ENCODE measurements at regions not wholly inside any gene's neighbourhood (a gene's known extent, or its start where the extent isn't known, plus 50 kb on each side); places are given as distances from the start of the nearest gene placed in this dataset.
A peak's percentile ranks its signal among the peaks of the same experiment; 100 is the strongest.

DNA sequence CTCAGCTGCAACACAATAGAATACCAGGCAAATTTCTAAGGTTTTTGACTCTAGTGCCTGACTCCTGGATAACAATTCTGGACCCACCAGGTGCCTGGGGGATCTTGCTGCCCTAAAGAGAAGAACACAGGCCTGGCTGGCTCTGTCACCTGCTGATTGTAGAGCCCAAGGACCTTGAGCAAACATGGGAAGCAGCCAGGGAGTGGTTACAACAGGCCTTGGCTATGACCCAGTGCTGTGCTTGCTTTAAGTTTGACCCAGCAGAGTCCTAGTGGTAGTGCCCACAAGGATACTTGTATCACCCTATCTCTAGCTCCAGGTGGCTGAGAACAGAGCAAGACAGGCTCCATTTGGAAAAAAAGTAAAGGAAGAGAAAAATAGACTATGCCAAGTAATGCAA, 176.8 kb upstream of the DCAF12L2 start:
- TF ChIP-seq, protein P1, sequence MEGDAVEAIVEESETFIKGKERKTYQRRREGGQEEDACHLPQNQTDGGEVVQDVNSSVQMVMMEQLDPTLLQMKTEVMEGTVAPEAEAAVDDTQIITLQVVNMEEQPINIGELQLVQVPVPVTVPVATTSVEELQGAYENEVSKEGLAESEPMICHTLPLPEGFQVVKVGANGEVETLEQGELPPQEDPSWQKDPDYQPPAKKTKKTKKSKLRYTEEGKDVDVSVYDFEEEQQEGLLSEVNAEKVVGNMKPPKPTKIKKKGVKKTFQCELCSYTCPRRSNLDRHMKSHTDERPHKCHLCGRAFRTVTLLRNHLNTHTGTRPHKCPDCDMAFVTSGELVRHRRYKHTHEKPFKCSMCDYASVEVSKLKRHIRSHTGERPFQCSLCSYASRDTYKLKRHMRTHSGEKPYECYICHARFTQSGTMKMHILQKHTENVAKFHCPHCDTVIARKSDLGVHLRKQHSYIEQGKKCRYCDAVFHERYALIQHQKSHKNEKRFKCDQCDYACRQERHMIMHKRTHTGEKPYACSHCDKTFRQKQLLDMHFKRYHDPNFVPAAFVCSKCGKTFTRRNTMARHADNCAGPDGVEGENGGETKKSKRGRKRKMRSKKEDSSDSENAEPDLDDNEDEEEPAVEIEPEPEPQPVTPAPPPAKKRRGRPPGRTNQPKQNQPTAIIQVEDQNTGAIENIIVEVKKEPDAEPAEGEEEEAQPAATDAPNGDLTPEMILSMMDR (IDR thresholded peaks at IDR 0.05; ENCODE audit: low read depth, low read length, poor library complexity, severe bottlenecking): no peak
- no peaks in the 10 kb centered on the region for H3K79me2 ChIP-seq (ENCODE audit: control insufficient read depth, low read length)
- no peaks in the 10 kb centered on the region for H3K27me3 ChIP-seq (ENCODE audit: control insufficient read depth, low read length)
- H3K36me3 ChIP-seq (ENCODE audit: control insufficient read depth, low read length): no peaks in the 10 kb centered on the region
- no peak overlapping the region for H3K4me3 ChIP-seq (ENCODE audit: low read length)
- no peaks in the 10 kb centered on the region for H3F3A ChIP-seq (ENCODE audit: control insufficient read depth, insufficient read depth)
- no peaks in the 10 kb centered on the region for H3K9me2 ChIP-seq (replicated peaks; ENCODE audit: control insufficient read depth, low read length)
- H4K20me1 ChIP-seq (ENCODE audit: control insufficient read depth, insufficient read depth, low read depth, low read length): no peaks in the 10 kb centered on the region
- H3K4me2 ChIP-seq (ENCODE audit: low read length): no peak overlapping the region
- H3K4me1 ChIP-seq (ENCODE audit: control insufficient read depth, low read length): peaks cover 36% of the 10 kb centered on the region
- no peak overlapping the region for H3K27ac ChIP-seq (ENCODE audit: low read depth, low read length)
- H3K9me3 ChIP-seq (ENCODE audit: control insufficient read depth, insufficient read depth, low read length): no peaks in the 10 kb centered on the region

DNA sequence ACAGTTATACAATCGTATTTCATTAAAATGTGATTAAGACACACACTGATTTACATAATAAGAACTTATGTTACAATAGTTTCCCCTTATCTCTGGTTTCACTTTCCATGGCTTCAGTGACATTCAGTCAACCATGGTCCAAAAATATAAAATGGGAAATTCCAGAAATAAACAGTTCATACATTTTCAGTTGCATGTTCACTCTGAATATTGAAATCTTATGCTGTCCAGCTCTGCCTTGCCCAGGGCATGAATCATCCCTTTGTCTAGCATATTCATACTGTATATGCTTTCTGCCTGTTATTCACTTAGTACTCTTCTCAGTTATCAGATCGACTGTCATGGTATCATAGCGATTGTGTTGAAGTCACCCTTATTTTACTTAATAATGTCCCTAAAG, 173.8 kb upstream of the DCAF12L2 start:
- peak overlapping the region; percentile 54 for H3K4me2 ChIP-seq (ENCODE audit: low read length)

DNA sequence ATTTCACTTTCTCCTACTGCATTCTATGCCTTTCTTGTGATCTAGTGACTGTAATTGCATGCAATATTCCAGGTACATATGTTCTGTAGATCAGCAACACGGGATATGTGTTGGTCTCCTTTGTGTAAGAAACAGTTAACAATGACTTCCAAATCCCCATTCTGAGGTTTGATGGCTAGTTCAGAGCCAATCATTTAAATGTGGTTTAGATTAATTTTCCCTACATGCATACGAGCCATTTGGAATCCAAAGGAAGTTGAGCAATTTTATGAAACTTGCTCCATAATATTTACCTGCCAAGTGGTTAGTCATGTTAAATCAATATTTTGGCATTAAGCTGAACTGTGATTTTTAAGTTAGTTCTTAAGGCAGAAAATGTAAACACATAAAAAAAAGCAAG, 172.8 kb upstream of the DCAF12L2 start:
- H3K9me3 ChIP-seq (ENCODE audit: control insufficient read depth, insufficient read depth, low read length): no peaks in the 10 kb centered on the region
- H3K9me2 ChIP-seq (replicated peaks; ENCODE audit: control insufficient read depth, low read length): no peaks in the 10 kb centered on the region
- H3K27ac ChIP-seq (ENCODE audit: low read depth, low read length): peak overlapping the region; percentile 74
- H3K79me2 ChIP-seq (ENCODE audit: control insufficient read depth, low read length): no peaks in the 10 kb centered on the region
- no peaks in the 10 kb centered on the region for H3K27me3 ChIP-seq (ENCODE audit: control insufficient read depth, low read length)
- H3F3A ChIP-seq (ENCODE audit: control insufficient read depth, insufficient read depth): no peaks in the 10 kb centered on the region
- no peaks in the 10 kb centered on the region for H4K20me1 ChIP-seq (ENCODE audit: control insufficient read depth, insufficient read depth, low read depth, low read length)
- H3K4me1 ChIP-seq (ENCODE audit: control insufficient read depth, low read length): peaks cover 36% of the 10 kb centered on the region
- no peak for TF ChIP-seq EZH2phosphoT487 (IDR thresholded peaks at IDR 0.05; ENCODE audit: borderline replicate concordance, low read length)
- TF ChIP-seq, protein P1 (IDR thresholded peaks at IDR 0.05; ENCODE audit: low read depth, low read length, poor library complexity, severe bottlenecking): no peak
- H3K36me3 ChIP-seq (ENCODE audit: control insufficient read depth, low read length): no peaks in the 10 kb centered on the region
- H3K4me2 ChIP-seq (ENCODE audit: low read length): peak overlapping the region; percentile 58
- peak overlapping the region; percentile 32; the same call in 1 of the 2 replicates for H3K4me3 ChIP-seq (ENCODE audit: low read length)

More for the DNA sequence above, 173.8 kb upstream of the DCAF12L2 start:
- Histone ChIP-seq H3K27ac (ENCODE audit: low read depth, low read length) (peak overlapping the region; percentile 74), H3F3A (ENCODE audit: control insufficient read depth, insufficient read depth) (no peaks in the 10 kb centered on the region), H3K36me3 (ENCODE audit: control insufficient read depth, low read length) (no peaks in the 10 kb centered on the region), H3K4me3 (ENCODE audit: low read length) (0 out of 2 replicates have a peak overlapping the region, but pooled peaks have one; percentile 22), H3K9me2 (replicated peaks; ENCODE audit: control insufficient read depth, low read length) (no peaks in the 10 kb centered on the region), H3K79me2 (ENCODE audit: control insufficient read depth, low read length) (no peaks in the 10 kb centered on the region), H3K4me1 (ENCODE audit: control insufficient read depth, low read length) (peaks cover 36% of the 10 kb centered on the region), H3K9me3 (ENCODE audit: control insufficient read depth, insufficient read depth, low read length) (no peaks in the 10 kb centered on the region), H3K27me3 (ENCODE audit: control insufficient read depth, low read length) (no peaks in the 10 kb centered on the region), H4K20me1 (ENCODE audit: control insufficient read depth, insufficient read depth, low read depth, low read length) (no peaks in the 10 kb centered on the region)
- TF ChIP-seq, protein P1 (IDR thresholded peaks at IDR 0.05; ENCODE audit: low read depth, low read length, poor library complexity, severe bottlenecking): no peak
- TF ChIP-seq EZH2phosphoT487 (IDR thresholded peaks at IDR 0.05; ENCODE audit: borderline replicate concordance, low read length): no peak

DNA sequence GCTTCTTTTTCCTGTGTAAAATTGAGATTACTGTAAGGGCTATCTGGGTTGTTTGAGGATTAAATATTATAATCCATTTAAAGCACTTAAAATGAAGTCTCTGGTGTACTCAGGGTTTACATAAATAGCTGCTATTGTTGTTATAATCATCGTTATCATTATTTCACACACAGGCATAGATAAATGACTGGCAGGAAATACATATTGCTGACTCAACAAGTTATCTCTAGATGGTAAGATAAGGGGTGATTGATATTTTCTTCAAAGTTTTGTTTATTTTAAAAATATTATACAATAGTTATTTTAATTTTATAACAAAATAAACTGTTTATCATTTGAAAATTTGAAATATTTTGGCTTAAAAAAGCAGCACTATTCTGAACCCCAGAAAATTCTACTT, 134.3 kb upstream of the DCAF12L2 start:
- H3K4me2 ChIP-seq (ENCODE audit: low read length): no peak overlapping the region
- no peaks in the 10 kb centered on the region for H4K20me1 ChIP-seq (ENCODE audit: control insufficient read depth, insufficient read depth, low read depth, low read length)
- H3K27me3 ChIP-seq (ENCODE audit: control insufficient read depth, low read length): no peaks in the 10 kb centered on the region
- H3F3A ChIP-seq (ENCODE audit: control insufficient read depth, insufficient read depth): no peaks in the 10 kb centered on the region
- no peaks in the 10 kb centered on the region for H3K36me3 ChIP-seq (ENCODE audit: control insufficient read depth, low read length)
- H3K27ac ChIP-seq (ENCODE audit: low read depth, low read length): no peak overlapping the region
- H3K4me1 ChIP-seq (ENCODE audit: control insufficient read depth, low read length): no peaks in the 10 kb centered on the region
- TF ChIP-seq, protein P1 (IDR thresholded peaks at IDR 0.05; ENCODE audit: low read depth, low read length, poor library complexity, severe bottlenecking): no peak
- TF ChIP-seq EZH2phosphoT487 (IDR thresholded peaks at IDR 0.05; ENCODE audit: borderline replicate concordance, low read length): no peak
- no peak overlapping the region for H3K4me3 ChIP-seq (ENCODE audit: low read length)
- H3K9me2 ChIP-seq (replicated peaks; ENCODE audit: control insufficient read depth, low read length): no peaks in the 10 kb centered on the region
- H3K79me2 ChIP-seq (ENCODE audit: control insufficient read depth, low read length): no peaks in the 10 kb centered on the region
- no peaks in the 10 kb centered on the region for H3K9me3 ChIP-seq (ENCODE audit: control insufficient read depth, insufficient read depth, low read length)

All from DOHH2 (cell line).